HL-60 (cell line): ENCODE measurements at regions not wholly inside any gene's neighbourhood (a gene's known extent, or its start where the extent isn't known, plus 50 kb on each side); places are given as distances from the start of the nearest gene placed in this dataset.

ENCODE experiments used
- DNase-seq, 2 experiments: peaks; one replicate each; pipeline ENCODE4 v3.0.0-alpha.2; 2010 to 2020; ENCODE audit warnings: low read depth in 1 of 2, low spot score in 1 of 2
- H3K27ac ChIP-seq: fragments of 250-450 bp; sonication (Bioruptor Pico); replicated peaks from 2 replicates; pipeline ENCODE4 v1.5.1; 2020; ENCODE audit warnings: mild to moderate bottlenecking, moderate library complexity
- H3K27me3 ChIP-seq: fragments of 250-450 bp; sonication (Bioruptor Pico); 2 replicates; pipeline ENCODE4 v1.5.1; 2021; ENCODE audit warnings: mild to moderate bottlenecking, moderate library complexity; ENCODE audit not compliant: insufficient read depth, poor library complexity, severe bottlenecking
- H3K4me3 ChIP-seq: replicated peaks from 2 replicates; pipeline ENCODE4 v1.5.1; 2011; ENCODE audit warnings: mild to moderate bottlenecking, control low read depth, low read length; ENCODE audit not compliant: insufficient read depth
- GABPA ChIP-seq: IDR thresholded peaks from 2 replicates; pipeline ENCODE4 v1.6.1; 2012; ENCODE audit warnings: low read depth
- POLR2AphosphoS5 ChIP-seq: IDR thresholded peaks from 2 replicates; pipeline ENCODE4 v1.6.1; 2012; ENCODE audit warnings: low read depth
- SPI1 ChIP-seq: IDR thresholded peaks from 2 replicates; pipeline ENCODE4 v1.6.1; 2012; ENCODE audit warnings: low read depth, mild to moderate bottlenecking, borderline replicate concordance
- TF ChIP-seq, protein P1 (sequence below): IDR thresholded peaks from 2 replicates; pipeline ENCODE4 v1.6.1; 2012; ENCODE audit warnings: low read depth; ENCODE audit not compliant: insufficient replicate concordance
- TF ChIP-seq, protein P2 (sequence below): IDR thresholded peaks from one replicate; pipeline ENCODE4 v1.5.1; 2011; ENCODE audit warnings: low read length, control low read depth, inconsistent platforms; ENCODE audit not compliant: insufficient read depth

DNA sequence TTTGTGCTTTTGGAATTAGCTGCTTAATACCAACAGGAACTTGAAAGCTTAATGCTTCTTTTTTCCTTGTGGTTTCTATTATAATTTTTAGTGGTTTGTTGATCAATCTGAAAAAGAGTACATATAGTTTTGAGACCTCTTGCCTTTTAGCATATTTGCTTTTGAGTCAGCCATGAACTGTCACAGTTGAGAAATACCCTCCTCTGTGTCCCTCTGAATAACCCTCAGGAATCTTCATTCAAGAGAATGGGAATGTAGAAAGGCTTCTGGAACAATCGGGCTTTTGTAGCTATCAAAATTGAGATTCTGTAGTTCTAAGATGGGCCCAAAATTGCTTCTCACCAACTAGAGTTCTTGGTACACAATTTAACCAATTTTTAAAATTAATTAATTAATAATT is 451.1 kb upstream of the TRIB2 start:
- Histone ChIP-seq H3K4me3 (no peak overlapping the region), H3K27ac (no peak overlapping the region)

DNA sequence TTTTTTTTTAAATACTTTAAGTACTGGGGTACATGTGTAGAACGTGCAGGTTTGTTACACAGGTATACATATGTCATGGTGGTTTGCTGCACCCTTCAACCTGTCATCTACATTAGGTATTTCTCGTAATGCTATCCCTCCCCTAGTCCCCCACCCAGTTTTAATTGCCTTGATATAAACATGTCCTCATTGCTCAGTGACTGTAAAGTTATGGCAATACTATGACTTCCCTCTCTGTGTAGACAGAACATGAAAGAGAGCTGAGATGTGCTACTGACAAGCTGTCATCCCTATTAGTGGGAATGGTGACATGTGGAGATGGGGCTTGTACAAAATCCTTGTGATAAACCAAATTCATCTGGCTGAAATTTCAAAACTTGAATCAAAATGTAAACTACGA is 449.7 kb upstream of the TRIB2 start:
- H3K27ac ChIP-seq: no peak overlapping the region
- TF ChIP-seq POLR2AphosphoS5: no peak
- no peak for TF ChIP-seq GABPA
- TF ChIP-seq SPI1: no peak
- TF ChIP-seq, protein P1, sequence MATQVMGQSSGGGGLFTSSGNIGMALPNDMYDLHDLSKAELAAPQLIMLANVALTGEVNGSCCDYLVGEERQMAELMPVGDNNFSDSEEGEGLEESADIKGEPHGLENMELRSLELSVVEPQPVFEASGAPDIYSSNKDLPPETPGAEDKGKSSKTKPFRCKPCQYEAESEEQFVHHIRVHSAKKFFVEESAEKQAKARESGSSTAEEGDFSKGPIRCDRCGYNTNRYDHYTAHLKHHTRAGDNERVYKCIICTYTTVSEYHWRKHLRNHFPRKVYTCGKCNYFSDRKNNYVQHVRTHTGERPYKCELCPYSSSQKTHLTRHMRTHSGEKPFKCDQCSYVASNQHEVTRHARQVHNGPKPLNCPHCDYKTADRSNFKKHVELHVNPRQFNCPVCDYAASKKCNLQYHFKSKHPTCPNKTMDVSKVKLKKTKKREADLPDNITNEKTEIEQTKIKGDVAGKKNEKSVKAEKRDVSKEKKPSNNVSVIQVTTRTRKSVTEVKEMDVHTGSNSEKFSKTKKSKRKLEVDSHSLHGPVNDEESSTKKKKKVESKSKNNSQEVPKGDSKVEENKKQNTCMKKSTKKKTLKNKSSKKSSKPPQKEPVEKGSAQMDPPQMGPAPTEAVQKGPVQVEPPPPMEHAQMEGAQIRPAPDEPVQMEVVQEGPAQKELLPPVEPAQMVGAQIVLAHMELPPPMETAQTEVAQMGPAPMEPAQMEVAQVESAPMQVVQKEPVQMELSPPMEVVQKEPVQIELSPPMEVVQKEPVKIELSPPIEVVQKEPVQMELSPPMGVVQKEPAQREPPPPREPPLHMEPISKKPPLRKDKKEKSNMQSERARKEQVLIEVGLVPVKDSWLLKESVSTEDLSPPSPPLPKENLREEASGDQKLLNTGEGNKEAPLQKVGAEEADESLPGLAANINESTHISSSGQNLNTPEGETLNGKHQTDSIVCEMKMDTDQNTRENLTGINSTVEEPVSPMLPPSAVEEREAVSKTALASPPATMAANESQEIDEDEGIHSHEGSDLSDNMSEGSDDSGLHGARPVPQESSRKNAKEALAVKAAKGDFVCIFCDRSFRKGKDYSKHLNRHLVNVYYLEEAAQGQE: no peak
- TF ChIP-seq, protein P2, sequence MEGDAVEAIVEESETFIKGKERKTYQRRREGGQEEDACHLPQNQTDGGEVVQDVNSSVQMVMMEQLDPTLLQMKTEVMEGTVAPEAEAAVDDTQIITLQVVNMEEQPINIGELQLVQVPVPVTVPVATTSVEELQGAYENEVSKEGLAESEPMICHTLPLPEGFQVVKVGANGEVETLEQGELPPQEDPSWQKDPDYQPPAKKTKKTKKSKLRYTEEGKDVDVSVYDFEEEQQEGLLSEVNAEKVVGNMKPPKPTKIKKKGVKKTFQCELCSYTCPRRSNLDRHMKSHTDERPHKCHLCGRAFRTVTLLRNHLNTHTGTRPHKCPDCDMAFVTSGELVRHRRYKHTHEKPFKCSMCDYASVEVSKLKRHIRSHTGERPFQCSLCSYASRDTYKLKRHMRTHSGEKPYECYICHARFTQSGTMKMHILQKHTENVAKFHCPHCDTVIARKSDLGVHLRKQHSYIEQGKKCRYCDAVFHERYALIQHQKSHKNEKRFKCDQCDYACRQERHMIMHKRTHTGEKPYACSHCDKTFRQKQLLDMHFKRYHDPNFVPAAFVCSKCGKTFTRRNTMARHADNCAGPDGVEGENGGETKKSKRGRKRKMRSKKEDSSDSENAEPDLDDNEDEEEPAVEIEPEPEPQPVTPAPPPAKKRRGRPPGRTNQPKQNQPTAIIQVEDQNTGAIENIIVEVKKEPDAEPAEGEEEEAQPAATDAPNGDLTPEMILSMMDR: no peak
- DNase-seq: no peak

More for the DNA sequence above, 451.1 kb upstream of the TRIB2 start:
- TF ChIP-seq, protein P1: no peak
- TF ChIP-seq SPI1: no peak
- no peak for TF ChIP-seq GABPA
- no peak for TF ChIP-seq POLR2AphosphoS5
- TF ChIP-seq, protein P2: no peak
- no peaks in the 10 kb centered on the region for H3K27me3 ChIP-seq
- DNase-seq: no peak

DNA sequence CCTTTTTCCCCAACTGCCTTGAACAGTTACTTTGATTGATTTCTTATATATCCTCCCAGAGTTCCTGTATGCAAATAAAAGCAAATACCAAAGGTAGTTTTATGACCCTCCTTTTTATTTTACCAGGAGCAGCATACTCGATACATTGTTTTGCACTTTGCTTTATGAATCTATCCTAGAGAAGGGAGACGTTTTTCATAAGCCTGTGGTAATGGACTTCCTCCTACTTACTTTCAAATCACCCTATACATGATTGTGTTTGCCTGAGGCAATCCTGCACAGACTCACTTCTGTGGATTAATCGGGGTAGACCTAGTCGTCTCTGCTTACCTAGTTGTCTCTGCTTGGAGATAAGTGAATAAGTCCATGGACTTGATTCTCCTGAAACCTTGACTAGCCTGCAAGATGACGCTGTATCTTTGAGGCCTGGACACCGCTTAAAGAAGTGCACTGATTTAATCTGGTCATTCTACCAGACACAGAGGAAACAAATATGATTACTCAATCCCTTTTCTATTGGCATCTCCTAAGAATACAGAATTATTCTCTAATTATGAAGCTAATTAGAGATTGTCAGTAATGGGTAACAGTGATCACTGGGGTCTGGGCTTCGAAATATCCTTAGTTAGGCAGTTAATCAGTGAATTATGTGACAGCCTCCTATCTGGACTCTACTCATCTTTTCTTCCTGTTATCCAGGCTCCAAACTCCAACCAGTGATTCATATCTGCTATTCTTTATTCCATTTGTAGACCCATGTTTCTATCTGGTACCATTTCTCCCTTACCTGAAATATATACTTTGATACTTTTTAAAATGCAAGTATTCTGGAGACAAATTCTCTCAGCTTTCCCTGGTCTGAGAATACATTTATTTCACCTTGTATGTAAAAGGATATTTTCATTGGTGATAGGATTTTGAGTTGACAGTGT is 447.4 kb upstream of the TRIB2 start:
- Histone ChIP-seq H3K27ac (no peak overlapping the region), H3K4me3 (no peak overlapping the region), H3K27me3 (no peaks in the 10 kb centered on the region)
- no peak for DNase-seq
- TF ChIP-seq GABPA (no peak), SPI1 (no peak), POLR2AphosphoS5 (no peak)
- TF ChIP-seq, protein P2: no peak
- TF ChIP-seq, protein P1: no peak

More for the DNA sequence above, 449.7 kb upstream of the TRIB2 start:
- no peaks in the 10 kb centered on the region for H3K27me3 ChIP-seq
- no peak overlapping the region for H3K4me3 ChIP-seq
